NCI-H1092 treated with DMSO at 0.1 percent for 48 hours (cell line): ENCODE measurements at regions not wholly inside any gene's neighbourhood (a gene's known extent, or its start where the extent isn't known, plus 50 kb on each side); places are given as distances from the start of the nearest gene placed in this dataset.

Experiments used
- DNase-seq: peaks from one replicate; lab custom pipeline; 2025; lab: John Stamatoyannopoulos, UW

DNA sequence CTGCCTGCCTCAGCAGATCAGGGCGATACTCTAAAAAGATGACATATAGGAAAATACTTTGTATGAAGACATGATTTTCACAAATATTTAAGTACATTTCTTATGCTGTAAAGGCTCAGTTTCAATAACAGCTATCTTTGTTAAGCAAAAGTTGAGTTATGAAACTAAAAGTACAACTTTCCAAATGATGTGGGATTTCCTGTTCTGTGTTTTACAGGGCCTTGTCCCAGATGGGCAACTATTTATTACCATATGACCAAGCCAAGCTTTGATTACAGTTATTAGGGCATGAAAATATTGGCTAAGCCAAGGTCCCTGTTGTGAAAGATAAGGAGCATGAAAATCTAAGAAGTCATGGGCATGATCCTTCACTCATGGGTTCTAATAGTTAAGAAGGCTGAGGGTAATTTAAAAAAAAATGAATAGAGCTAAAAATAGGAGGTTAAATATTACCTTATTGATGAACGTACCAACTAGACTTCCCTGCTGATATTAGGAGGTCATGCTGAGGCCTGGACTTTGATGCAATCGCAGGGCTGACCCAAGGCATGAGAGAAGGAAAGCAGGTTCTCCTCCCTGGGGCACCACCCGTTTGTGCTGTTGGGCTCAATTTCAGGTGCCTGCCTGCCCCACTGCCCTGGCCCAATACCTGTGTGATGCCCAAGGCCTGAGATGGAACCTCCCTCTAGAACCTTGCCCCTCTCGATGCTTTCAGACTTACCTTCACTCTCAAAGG lies 294.4 kb upstream of the PRDM1 start:
- DNase-seq, result no peak

DNA sequence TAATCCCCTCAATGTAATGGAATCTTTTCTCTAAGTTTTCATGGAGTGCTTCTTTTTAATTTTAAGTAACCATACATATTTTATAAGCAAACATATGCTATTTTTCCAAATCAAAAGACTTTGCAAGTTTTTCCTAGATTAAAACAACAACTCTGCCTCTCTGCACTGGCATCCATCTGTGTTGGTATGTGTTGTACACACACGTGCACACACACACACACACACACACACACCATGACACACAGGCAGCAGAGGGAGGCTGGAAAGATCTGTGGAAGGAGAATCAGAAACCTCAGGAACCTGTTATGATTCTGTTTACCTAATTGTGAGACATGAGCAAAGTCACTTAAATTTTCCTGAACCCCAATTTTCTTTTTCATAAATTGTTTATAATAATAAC lies 295.0 kb upstream of the PRDM1 start:
- no peak for DNase-seq

DNA sequence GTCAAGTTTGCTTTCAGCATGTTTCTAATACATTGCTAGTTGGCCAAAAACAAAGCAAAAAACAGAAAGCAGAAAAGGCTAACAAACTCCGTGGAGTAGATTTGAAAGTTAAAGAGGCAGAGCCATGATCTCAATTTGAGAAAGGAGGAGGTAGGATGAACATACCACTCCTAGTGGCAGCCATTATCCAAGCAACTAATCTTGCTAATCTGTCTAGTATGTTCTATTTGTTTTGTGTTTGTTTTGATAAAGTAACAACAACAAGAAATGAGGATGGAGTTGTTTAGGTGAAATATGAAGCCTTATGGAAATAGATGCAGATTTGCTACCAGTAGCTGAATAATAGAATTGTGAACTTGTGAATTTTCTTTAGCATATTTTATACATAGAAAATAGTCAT lies 295.5 kb upstream of the PRDM1 start:
- DNase-seq, result no peak

DNA sequence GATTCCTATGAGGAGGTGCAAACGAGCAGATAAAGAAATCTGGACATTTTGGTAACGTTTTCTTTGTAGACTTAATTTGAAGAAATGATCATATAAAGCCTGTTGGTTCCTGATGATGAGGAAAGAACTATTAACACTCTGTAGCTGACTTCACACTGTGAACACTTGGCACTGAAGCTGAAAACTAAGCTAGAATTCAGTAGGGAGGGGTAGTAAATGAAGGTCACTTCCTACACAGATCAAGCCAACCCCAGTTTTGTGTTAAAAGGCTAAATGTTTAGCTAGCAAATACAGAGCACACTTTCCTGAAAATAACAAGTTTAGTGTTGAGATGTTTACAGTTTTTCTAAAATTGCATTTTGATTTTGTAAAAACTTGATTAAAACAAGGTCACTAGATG lies 296.2 kb upstream of the PRDM1 start:
- no peak for DNase-seq

DNA sequence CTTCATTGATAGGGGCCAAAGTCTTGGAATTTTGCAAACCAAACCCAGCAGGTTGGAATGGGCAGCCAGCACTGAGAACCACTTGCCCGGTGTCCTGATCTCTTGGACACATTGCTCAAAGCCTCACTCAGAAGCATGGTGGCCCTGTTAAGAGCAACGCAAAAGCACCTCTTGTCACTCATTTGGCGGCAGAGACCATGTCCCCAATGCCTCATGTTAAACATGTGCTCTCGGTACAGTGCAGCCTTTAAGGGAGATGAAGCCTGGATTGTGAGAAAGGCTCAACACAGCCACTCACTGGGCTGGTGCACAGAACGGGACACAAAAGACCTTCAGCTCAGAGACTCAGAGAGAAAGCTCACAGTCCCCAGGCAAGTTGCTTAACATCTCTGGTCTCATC lies 298.4 kb upstream of the PRDM1 start:
- DNase-seq, result no peak

DNA sequence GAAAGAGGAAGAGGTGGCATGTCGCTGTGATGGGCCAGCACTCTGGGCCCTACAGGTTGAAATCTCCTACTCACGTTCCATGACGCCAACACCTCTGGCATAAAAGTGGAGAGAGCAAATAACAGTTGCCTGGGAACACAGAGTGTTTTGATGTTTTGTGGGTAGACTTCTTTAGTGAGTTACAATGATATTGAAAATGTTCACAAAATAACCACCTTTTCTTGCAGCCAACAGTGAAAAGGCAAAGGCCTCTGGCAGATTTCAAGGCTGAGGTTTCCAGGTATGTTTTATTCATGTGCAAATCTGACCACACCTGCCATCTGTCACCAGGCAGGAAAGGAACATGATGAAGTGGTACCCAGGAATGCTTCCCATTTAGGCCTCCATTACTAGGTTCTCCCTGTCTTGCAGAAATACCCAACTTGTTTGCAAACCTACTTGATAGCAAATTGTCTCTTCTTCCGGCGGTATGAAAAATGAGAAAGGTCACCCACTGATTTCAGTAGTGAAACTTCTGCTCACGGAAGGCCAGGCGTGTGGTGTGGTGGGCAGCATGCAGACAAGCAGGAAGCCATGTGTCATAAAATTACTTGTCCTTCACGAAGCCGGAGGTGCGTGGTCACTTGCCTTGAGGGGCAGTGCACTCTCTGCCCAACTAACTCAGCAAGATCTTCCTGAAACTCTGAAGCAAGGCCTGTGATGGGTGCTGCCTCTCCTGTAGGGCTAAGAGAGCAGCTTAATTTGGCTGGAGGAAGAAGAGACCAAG lies 299.1 kb upstream of the PRDM1 start:
- no peak for DNase-seq

DNA sequence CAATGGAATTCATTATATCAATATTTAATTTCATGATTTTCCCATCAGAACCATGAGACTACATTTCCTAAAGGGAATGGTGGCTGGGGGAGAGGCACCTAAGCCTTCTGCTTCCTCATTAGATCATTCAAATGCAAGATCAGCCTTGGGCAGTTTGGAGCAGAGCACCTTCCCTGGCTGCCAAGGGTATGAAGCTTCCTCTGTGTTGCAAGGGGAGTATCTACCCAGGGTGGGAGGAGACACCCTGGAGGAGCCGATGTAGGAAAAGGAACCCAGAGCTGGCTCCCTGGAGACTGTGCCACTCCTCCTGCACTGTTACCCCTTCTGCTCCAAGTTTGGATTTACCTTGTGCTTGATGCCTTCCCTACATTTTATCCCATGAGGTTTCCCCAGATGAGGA lies 299.7 kb upstream of the PRDM1 start:
- no peak for DNase-seq

DNA sequence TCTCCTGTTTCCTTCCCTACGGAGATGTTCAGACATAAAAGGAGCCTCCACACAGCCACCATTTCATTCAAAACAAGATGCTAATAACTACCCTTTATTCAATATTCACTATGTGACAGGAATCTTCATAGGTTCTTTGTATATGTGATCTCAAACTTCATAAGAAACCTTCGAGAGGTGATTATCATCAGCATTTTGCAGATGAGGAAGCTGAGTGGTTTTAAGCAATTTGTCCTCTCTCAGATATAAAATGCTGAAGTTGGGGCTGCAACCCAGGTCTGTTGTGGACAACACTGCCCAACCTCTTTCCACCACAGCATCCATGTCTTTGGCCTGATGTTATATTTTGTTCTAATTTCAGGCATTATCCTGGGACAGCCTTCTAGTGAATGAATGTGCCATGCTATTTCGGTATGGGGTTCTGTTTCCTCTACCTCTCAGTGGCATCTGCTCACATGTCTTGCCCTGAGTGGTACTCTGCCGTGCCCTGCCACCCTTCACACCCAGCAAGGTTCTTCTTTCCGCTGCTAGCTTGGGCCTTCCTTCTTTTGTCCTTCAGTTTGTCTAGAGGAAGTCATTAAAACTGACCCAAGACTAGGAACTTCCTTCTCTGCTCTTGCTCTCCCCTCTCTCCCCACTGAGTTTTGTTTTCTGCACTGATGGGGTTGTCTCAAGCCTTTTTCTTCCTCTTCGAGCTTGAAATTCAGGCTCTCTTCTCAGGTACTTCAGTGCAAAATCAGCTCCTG lies 300.9 kb upstream of the PRDM1 start:
- no peak for DNase-seq

DNA sequence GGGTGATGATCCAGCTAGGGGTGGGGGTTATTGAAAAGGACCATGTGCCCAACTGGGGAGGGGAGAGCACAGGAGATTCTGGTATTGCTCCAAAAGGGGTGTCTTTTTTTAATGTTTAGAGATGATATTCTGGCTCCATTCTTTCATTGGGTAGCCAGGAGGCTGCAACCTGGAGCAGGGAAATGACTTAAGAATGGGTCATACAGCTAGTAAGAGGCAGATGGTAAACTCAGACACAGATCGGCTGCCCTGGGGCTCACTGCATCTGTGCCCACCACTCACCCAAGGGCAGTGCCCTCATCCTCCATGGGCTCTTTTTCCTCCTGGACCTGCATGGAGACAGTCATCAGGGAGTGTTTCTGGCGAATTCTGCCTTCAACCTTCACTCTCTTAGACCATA lies 302.0 kb upstream of the PRDM1 start:
- DNase-seq, result no peak

DNA sequence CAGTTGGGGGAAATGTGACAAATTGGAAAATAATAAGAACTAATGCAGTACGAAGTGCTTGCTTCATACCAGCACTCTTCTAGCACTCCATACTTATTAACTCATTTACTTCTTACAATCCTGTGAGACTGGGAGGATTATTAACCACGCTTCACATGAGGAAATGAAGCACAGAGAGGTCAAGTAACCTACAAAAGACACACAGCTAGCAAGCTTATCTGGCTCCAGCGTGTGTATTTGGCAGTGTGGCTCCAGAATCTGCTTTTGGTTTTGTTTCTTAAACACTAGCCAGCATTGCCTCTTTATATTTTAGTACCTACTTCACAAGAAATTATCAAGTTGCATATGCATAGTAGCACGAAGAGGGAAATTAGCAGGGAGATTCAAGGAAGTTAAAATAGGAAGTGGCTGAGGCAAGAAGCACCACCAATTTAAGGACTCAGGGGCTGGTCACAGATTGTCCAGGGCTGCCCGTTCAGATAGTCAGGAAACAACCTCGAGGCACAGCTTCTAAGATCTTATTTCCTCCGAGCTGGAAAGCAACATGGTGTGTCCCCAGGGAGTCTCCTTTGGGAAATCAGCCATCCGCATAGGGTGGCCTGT lies 302.7 kb upstream of the PRDM1 start:
- DNase-seq, result no peak

DNA sequence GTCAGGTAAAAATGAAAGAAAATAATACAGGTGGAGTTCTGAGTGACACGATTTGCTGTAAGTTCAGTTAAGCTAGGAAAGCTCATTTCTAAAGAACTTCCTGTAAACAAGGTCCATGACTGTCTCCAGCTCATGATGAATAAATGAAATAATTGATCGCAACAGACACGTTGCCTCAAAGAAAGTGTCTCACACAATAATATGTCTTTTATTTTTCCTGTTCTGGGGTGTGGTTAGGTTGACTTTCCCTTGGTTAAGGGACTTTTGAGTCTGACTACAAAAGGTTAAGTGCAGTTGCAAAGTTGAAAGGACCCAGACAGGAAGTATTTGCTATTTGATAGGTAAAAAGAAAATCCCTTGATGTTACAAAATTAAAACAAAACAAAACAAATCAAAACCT lies 304.2 kb upstream of the PRDM1 start:
- DNase-seq, result no peak

DNA sequence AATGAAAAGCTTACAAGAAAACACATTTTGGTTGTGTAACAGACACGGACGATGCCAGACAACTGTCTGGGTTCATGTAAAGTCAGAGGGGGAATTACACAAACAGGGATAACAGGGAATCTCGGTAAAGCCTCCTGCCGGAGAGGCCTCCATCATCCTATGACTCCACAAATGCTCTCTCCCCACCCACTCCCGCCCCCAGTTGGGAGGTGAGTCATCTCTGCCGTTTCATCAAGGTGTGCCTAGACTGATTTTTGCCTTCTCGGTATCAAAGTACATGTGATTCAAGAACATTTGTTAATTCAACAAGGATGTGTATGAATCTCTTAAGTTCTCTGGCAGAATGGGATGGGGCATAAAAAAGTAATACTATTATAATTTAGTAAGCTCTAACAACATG lies 304.9 kb upstream of the PRDM1 start:
- no peak for DNase-seq

DNA sequence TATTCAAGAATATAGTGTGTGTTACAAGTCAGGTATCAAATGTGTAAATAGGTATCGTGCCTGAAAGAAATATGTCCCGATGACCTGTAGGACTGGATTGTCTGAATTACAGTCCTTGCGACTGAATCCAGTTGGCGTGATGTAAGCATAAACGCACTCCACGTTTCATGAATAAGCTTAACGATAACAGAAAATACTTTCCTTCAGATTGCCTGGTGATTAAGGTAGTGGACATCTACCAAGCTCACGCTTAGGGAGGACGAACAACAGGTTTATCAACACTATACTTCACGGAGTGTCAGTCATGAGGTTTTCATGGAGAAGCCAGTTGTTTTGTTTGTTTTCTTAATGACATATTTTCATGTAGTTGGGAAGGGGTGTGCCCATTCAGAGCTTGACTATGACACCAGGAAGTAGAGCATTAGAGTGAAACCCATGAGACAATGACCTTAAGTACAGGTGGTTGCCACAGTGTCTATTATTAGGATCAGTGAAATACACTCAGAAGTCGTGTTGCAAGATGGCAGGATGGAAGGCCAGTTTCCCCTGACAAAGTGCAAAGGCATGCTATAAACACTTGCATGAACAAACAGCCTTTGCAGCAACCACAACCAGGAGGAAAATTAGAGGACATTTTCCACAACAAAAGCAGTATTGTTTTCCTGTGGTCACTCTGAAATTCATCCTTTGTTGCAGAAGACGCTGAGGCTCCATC lies 305.8 kb upstream of the PRDM1 start:
- no peak for DNase-seq

DNA sequence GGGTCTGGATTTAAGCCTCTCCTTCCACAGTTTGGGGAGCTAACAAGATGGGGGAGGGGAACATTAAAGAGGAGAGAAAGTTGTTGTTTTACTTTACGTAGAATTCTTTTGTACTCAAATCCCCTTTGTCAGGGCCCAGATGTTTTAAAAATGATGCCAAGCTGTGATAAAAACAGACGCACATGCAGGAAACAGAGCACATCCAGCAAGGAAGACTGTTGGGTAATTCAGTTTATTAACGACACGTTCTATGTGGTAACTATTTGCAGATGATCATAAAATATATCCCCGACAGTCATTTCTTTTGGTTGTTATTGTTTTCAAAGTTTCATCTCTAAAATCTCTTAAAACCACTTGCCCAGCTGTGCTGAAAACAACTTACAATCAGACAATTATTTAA lies 307.0 kb upstream of the PRDM1 start:
- no peak for DNase-seq

DNA sequence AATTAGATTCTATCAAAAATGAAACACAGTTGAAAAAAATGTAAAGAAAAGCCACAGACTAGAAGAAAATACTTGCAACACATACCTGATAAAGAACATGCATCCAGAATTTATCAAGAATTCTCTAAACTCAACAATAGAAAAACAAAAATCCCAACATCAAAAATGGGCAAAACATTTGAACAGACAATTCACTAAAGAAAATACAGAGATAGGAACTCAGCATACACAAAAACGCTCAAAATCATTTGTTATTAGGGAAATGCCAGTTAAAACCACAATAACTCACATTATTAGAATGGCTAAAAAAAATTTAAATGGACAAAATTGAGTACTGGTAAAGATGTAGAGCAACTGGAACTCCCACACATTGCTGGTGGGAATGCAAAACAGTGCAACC lies 311.0 kb upstream of the PRDM1 start:
- no peak for DNase-seq

DNA sequence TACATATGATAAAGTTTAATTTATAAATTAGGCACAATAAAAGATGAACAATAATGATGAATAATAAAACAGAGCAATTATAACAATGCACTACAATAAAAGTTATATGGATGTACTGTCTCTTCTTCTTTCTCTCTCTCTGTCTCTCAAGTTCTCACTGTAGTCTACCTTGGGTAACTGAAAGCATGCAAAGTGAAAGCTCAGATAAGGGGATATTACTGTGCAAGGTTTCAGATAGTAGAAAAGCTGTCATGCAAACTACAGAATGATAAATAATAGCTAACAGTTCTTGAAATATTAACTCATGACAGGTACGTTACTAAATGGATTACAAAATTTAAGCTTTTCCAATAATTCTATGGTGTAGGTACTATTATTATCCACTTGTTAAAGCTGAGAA lies 311.9 kb upstream of the PRDM1 start:
- DNase-seq, result no peak

DNA sequence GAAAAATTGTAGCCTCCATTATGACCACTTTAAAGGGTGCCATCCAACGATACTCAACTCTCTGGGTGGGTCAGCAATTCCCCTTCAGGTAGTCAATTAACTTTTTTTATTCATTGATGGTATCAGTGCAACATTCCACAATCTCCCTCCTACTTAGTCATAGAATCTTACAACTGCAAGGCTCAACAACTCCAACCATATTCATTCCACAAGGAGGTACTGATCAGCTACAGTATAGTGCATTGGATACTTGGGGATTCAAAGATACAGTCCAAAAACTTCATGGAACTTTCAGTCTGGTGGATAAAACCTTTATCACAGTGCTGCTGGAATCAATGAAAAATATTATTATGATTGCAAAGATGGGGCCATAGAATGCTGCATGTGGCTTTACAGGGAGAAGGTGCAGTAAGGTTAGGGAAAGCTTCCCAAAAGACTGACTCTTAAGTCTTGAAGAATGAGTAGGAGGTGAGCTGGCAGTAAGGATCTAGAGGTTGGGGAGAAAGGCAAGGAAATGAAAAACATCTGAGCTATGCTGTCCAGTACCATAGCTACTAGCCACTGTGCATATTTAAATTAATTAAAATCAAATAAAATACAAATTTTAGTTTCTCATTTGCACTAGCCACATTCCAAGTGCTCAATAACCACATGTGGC lies 314.7 kb upstream of the PRDM1 start:
- no peak for DNase-seq

DNA sequence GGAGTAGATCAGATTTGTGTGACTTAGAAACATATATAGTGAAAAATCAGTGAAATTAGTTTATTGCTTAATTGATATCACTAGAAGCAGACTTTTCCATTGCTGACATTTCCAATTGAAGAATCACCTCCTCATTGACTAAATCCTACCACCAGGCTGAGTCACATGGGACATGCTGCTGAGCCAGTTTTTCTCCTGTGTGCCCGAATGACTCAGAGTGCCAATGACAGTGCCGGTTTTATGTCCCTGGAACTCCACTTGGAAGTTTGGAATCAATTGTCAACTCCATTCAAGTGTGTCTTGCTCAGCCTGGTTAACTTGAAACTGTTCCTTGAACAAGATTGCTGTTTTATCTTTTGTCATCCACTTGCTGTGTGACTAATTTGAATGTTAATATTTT lies 316.1 kb upstream of the PRDM1 start:
- no peak for DNase-seq

DNA sequence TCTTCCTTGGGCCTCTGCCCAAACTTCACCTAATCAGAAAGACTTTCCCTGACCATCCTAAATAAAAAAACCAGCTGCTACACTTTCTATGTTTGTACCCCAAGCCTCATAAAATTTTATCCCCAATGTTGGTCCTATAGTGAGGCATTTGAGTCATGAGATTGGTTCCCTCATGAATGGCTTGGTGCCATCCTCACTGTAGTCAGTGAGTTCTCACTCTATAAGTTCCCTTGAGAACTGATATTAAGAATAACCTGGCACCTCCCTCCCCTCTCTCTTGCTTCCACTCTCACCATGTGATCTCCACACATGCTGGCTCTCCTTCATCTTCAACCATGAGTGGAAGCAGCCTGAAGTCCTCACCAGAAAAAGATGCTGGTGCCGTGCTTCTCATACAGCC lies 316.9 kb upstream of the PRDM1 start:
- no peak for DNase-seq

DNA sequence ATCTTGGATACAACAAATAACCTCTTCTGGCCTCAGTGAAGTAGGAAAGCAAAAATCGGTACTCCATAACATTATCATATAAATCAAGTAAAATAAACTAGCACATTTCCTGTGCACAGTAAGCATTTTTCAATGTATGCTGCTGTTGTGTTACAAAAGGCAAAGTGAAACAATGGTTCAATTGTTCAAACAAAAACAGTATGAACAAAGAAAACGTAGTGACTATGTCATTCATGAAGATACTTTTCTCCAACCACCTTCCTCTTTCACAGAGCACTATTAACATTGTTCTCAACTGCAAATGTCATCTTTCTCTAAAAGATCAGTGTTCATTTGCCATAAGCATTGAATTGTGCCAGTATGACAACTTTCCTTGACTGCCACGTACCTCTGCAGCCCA lies 318.6 kb upstream of the PRDM1 start:
- DNase-seq, result no peak

DNA sequence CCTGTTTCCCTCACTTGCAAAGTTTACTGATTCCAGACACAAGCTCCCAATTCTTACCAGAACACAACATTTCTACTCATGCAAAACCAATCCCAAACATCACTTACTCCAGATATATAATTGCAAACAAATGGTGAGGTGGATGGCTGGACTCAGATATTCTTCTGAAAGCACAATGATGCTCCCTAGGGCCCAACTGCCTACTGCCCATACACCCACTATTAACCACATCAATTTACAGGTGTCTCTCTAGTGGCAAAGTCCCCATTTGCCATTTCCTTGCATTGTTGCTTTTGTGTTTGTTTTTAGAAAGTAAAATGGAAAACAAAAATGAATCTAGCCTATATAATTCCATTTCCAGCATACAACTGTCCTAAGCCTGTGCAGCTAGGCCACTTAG lies 320.9 kb upstream of the PRDM1 start:
- DNase-seq, result no peak

DNA sequence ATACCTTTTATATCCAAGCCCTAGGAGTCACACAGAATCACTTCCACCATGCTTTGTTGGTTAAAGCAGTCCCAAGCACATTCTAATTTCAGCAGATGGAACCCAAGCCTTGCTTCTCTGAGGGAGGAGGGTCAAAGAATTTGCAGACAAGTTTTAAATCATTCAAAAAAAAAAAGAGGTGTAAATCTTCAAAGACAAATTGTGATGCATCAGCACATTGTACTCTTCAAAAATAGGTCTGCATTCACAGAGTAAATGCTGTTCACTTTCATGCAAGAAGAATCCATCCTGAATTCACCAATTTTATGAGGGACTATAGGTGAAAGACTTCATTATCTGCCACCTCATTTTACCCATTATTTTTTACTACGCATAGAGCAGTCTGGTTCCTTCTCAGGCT lies 321.8 kb upstream of the PRDM1 start:
- DNase-seq, result no peak
